A673 (cell line): ENCODE measurements at regions not wholly inside any gene's neighbourhood (a gene's known extent, or its start where the extent isn't known, plus 50 kb on each side); places are given as distances from the start of the nearest gene placed in this dataset.
A peak's percentile ranks its signal among the peaks of the same experiment; 100 is the strongest.

ENCODE experiments used
- BruUV-seq: library from RNA; stranded (reverse); fragments of 400-500 nt; replicated peaks from 2 replicates; lab custom pipeline; 2021; lab: Mats Ljungman, UMichigan
- CTCF ChIA-PET: fragments of 300-600 bp; sonication (Branson Sonifier 250); formaldehyde crosslinking; loops from one replicate; lab custom pipeline; 2022; ENCODE audit warnings: antibody characterized with exemption; lab: Charles Lee
- POLR2A ChIA-PET: fragments of 300-600 bp; sonication (Branson Sonifier 250); formaldehyde crosslinking; loops from one replicate; lab custom pipeline; 2022; ENCODE audit warnings: antibody characterized with exemption; ENCODE audit not compliant: low non-redundant PET; lab: Charles Lee
- DNase-seq: peaks from one replicate; pipeline ENCODE4 v3.0.0-alpha.2; 2015; ENCODE audit warnings: low spot score
- H3K27ac ChIP-seq: fragments of 200-600 bp; sonication (generic); 2 replicates; pipeline ENCODE4 v1.5.1; 2016; ENCODE audit warnings: mixed run types, low read depth, mild to moderate bottlenecking, mixed read lengths, antibody characterized with exemption, low read length; ENCODE audit not compliant: poor library complexity, severe bottlenecking
- H3K27me3 ChIP-seq: fragments of 200-600 bp; sonication (generic); replicated peaks from 2 replicates; pipeline ENCODE4 v1.6.1; 2017; ENCODE audit warnings: mixed run types, low read depth, mild to moderate bottlenecking, mixed read lengths, antibody characterized with exemption, low read length; ENCODE audit not compliant: insufficient read depth, poor library complexity
- H3K36me3 ChIP-seq: fragments of 200-600 bp; sonication (generic); 2 replicates; pipeline ENCODE4 v1.6.1; 2016; ENCODE audit warnings: mixed run types, mild to moderate bottlenecking, mixed read lengths, antibody characterized with exemption, low read length; ENCODE audit not compliant: insufficient read depth, poor library complexity, severe bottlenecking
- H3K4me1 ChIP-seq: fragments of 200-600 bp; sonication (generic); 2 replicates; pipeline ENCODE4 v1.6.1; 2017; ENCODE audit warnings: mixed run types, mild to moderate bottlenecking, mixed read lengths, antibody characterized with exemption, low read length; ENCODE audit not compliant: insufficient read depth, poor library complexity, severe bottlenecking
- H3K4me3 ChIP-seq: fragments of 200-600 bp; sonication (generic); 2 replicates; pipeline ENCODE4 v1.5.1; 2016; ENCODE audit warnings: low read depth, mixed run types, mild to moderate bottlenecking, mixed read lengths, low read length; ENCODE audit not compliant: poor library complexity, severe bottlenecking
- H3K9me3 ChIP-seq: fragments of 200-600 bp; sonication (generic); 2 replicates; pipeline ENCODE4 v1.6.1; 2016; ENCODE audit warnings: mixed run types, low read depth, mild to moderate bottlenecking, mixed read lengths, antibody characterized with exemption, low read length; ENCODE audit not compliant: poor library complexity, severe bottlenecking
- CTCF ChIP-seq: fragments of 300-800, 200-600 bp; sonication (generic); conservative IDR thresholded peaks from 2 replicates; pipeline ENCODE4 v1.5.1; 2017; ENCODE audit warnings: low read depth, mild to moderate bottlenecking, antibody characterized with exemption, low read length, moderate library complexity, mixed read lengths
- EZH2 ChIP-seq: fragments of 200-600 bp; sonication (generic); IDR thresholded peaks from 2 replicates; pipeline ENCODE4 v1.6.1; 2017; ENCODE audit warnings: borderline replicate concordance, low read depth, mild to moderate bottlenecking, mixed read lengths, antibody characterized with exemption, low read length; ENCODE audit not compliant: poor library complexity, severe bottlenecking
- intact Hi-C: fragments of 100-400 bp; cut with micrococcal nuclease; formaldehyde crosslinking; loops from one replicate; pipeline ENCODE4 v1.10.0; 2022; ENCODE audit not compliant: unreplicated experiment

- DNase-seq: peak; percentile 59
- no peak overlapping the region for H3K27ac ChIP-seq
- no peak overlapping the region for H3K4me3 ChIP-seq
- no peaks in the 10 kb centered on the region for H3K36me3 ChIP-seq
- ChIA-PET CTCF (no interaction called here), POLR2A (no interaction called here)
- TF ChIP-seq EZH2: no peak
- TF ChIP-seq CTCF: no peak
- H3K27me3 ChIP-seq: peaks cover 19% of the 10 kb centered on the region
- intact Hi-C loops: no loop called here
- H3K4me1 ChIP-seq: peaks cover 5% of the 10 kb centered on the region
- H3K9me3 ChIP-seq: no peaks in the 10 kb centered on the region
- BruUV-seq: no TSS peak
Observed at GRCh38 chr6:113299531-113299930, 557.6 kb upstream of the MARCKS start.

- Histone ChIP-seq H3K36me3 (no peaks in the 10 kb centered on the region), H3K27ac (no peak overlapping the region), H3K27me3 (peaks cover 19% of the 10 kb centered on the region), H3K9me3 (no peaks in the 10 kb centered on the region), H3K4me3 (no peak overlapping the region), H3K4me1 (peaks cover 5% of the 10 kb centered on the region)
- ChIA-PET POLR2A (no interaction called here), CTCF (no interaction called here)
- no TSS peak for BruUV-seq
- no peak for DNase-seq
- TF ChIP-seq CTCF (no peak), EZH2 (no peak)
- intact Hi-C loops: loop anchor here (10.0 kb wide), 1 partner anchor 517 kb away; no protein-coding TSS in a partner anchor
Observed at GRCh38 chr6:113301651-113302050, 555.5 kb upstream of the MARCKS start.

GRCh38 chr6:113304116-113304515 is 553.0 kb upstream of the MARCKS start:
- peaks cover 6% of the 10 kb centered on the region for H3K27me3 ChIP-seq
- peaks cover 5% of the 10 kb centered on the region for H3K4me1 ChIP-seq
- CTCF ChIA-PET: no interaction called here
- DNase-seq: no peak
- TF ChIP-seq CTCF (no peak), EZH2 (no peak)
- H3K36me3 ChIP-seq: no peaks in the 10 kb centered on the region
- H3K27ac ChIP-seq: no peak overlapping the region
- no peaks in the 10 kb centered on the region for H3K9me3 ChIP-seq
- H3K4me3 ChIP-seq: no peak overlapping the region
- POLR2A ChIA-PET: no interaction called here
- no TSS peak for BruUV-seq
- intact Hi-C loops: loop anchor here (10.0 kb wide), 1 partner anchor 519 kb away; no protein-coding TSS in a partner anchor
